ENCODE measurements at regions not wholly inside any gene's neighbourhood (a gene's known extent, or its start where the extent isn't known, plus 50 kb on each side); places are given as distances from the start of the nearest gene placed in this dataset.

DNA sequence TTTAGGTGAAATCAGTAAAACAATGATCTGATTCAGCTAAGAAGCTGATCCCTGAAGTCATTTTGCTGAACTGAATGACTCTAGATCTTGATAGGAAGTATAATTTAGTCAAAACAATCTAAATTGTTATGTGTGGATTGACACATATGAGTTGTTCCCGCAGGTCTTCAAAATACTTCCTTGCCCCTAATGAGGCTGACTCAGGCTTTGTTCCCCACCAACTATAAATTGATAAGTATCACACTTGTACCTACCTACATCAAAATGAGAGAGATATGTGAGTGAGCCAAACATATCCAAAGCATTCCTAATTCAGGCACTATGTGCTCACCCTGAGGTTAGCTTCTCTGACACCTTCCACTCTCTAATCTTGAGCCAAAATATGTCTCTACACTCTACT, 507.1 kb downstream of the PLPP3 start:
- Histone ChIP-seq H4K8ac (ENCODE audit: extremely low read depth, insufficient read depth, low read length) (no peak overlapping the region), H2BK12ac (ENCODE audit: low read depth, low read length) (no peak overlapping the region), H2BK5ac (ENCODE audit: low read depth, low read length) (no peak overlapping the region), H3K56ac (replicated peaks; ENCODE audit: insufficient read length, low read depth, low read length) (no peak overlapping the region), H3K18ac (ENCODE audit: extremely low read depth, low read length) (no peak overlapping the region), H3K14ac (ENCODE audit: insufficient read length) (no peak overlapping the region), H3K9ac (replicated peaks in 1 of 4; ENCODE audit: extremely low read depth in 1 of 4, low read depth in 3 of 4, low read length in 3 of 4) (no peak overlapping the region), H4K91ac (replicated peaks; ENCODE audit: insufficient read length, low read length) (no peak overlapping the region), H2BK20ac (ENCODE audit: low read length) (no peak overlapping the region), H2BK120ac (replicated peaks; ENCODE audit: low read depth, low read length) (no peak overlapping the region), H3K23ac (ENCODE audit: insufficient read length) (no peak overlapping the region), H4K20me1 (replicated peaks in 1 of 2; ENCODE audit: control insufficient read depth in 1 of 2, insufficient read depth in 2 of 2, low read length in 2 of 2) (no peaks in the 10 kb centered on the region), H3K27me3 (replicated peaks in 1 of 4; ENCODE audit: control insufficient read depth in 3 of 4, extremely low read depth in 1 of 4, insufficient read depth in 3 of 4, low read length in 3 of 4) (peaks cover 0 to 1% (median 0%) of the 10 kb centered on the region in 4 experiments; a peak in 1 of 7 replicates), H2AK5ac (ENCODE audit: low read depth, low read length) (no peak overlapping the region), H3K79me1 (ENCODE audit: low read depth, low read length) (no peaks in the 10 kb centered on the region), H3K36me3 (ENCODE audit: control insufficient read depth in 2 of 4, insufficient read depth in 4 of 4, low read length in 3 of 4) (no peaks in the 10 kb centered on the region), H3K27ac (ENCODE audit: low read depth, low read length) (no peak overlapping the region), H3K4me3 (ENCODE audit: extremely low read depth in 1 of 4, insufficient read depth in 2 of 4, low read depth in 3 of 4, low read length in 4 of 4) (no peak overlapping the region), H2AFZ (ENCODE audit: low read length) (no peak overlapping the region), H4K5ac (ENCODE audit: insufficient read length, low read depth, low read length) (no peak overlapping the region), H3K4ac (replicated peaks; ENCODE audit: insufficient read length, low read depth, low read length) (no peak overlapping the region), H3K9me3 (ENCODE audit: insufficient read depth in 2 of 2, low read depth in 1 of 2, low read length in 1 of 2) (no peaks in the 10 kb centered on the region), H3K4me1 (replicated peaks in 1 of 4; ENCODE audit: control insufficient read depth in 3 of 4, insufficient read depth in 4 of 4, low read length in 3 of 4) (no peaks in the 10 kb centered on the region), H2BK15ac (ENCODE audit: low read length) (no peak overlapping the region), H3K4me2 (ENCODE audit: insufficient read depth in 1 of 2, low read depth in 2 of 2, low read length in 2 of 2) (no peak overlapping the region), H3K79me2 (ENCODE audit: control insufficient read depth in 1 of 2, insufficient read depth in 2 of 2, low read length in 2 of 2) (no peaks in the 10 kb centered on the region), H3K23me2 (ENCODE audit: low read depth, low read length) (no peaks in the 10 kb centered on the region)
- 94% methylated on average over 1 of the region's 1 CpG; no CpG with 5 or more reads in 1 of the 2 experiments for WGBS, 2 experiments (ENCODE audit: extremely low coverage in 1 of 2, insufficient coverage in 1 of 2, insufficient read length in 1 of 2, insufficient replicate concordance in 2 of 2, low coverage in 1 of 2, low lambda C conversion rate in 2 of 2, missing lambda C conversion rate in 1 of 2)
- ChIA-PET POLR2A (ENCODE audit: partially characterized antibody) (no interaction called here), CTCF (ENCODE audit: partially characterized antibody) (interaction anchor here (1.4 kb wide), 1 partner anchor 12 kb away, joined by 3 read pairs; no protein-coding TSS in a partner anchor)
- TF ChIP-seq GABPA (IDR thresholded peaks at IDR 0.05; ENCODE audit: borderline replicate concordance, insufficient read depth, low read length): no peak
- TF ChIP-seq CEBPB (IDR thresholded peaks at IDR 0.05; ENCODE audit: low read depth, low read length): no peak
- TF ChIP-seq EGR1 (IDR thresholded peaks at IDR 0.05; ENCODE audit: borderline replicate concordance, low read depth, low read length): no peak
- no peak for TF ChIP-seq SAP30 (IDR thresholded peaks at IDR 0.05; ENCODE audit: insufficient read depth, insufficient replicate concordance, low read length)
- no peak for TF ChIP-seq RFX5 (IDR thresholded peaks at IDR 0.05; ENCODE audit: borderline replicate concordance, low read depth, low read length)
- no peak for TF ChIP-seq ZNF274 (IDR thresholded peaks at IDR 0.05; ENCODE audit: borderline replicate concordance, extremely low read depth, low read length)
- no peak for TF ChIP-seq NRF1 (IDR thresholded peaks at IDR 0.05; ENCODE audit: low read depth, low read length)
- TF ChIP-seq BCL11A (IDR thresholded peaks at IDR 0.05; ENCODE audit: low read depth in 2 of 2, low read length in 2 of 2): no peak
- FAIRE-seq: no peak
- no peak for DNase-seq (ENCODE audit: low read depth in 1 of 2, low spot score in 2 of 2)
